SK-N-SH treated with all-trans-retinoic acid at 6 μM for 48 hours (cell line): ENCODE measurements at regions not wholly inside any gene's neighbourhood (a gene's known extent, or its start where the extent isn't known, plus 50 kb on each side); places are given as distances from the start of the nearest gene placed in this dataset.

Source experiments
- ATAC-seq: fragments of 200-7000 bp; cut with Tn5 transposase; 3 replicates; pipeline ENCODE4 v1.9.1; 2020; ENCODE audit warnings: mild to moderate bottlenecking, moderate library complexity
- ARNTL ChIP-seq: fragments of 450-650 bp; formaldehyde crosslinking; IDR thresholded peaks from 2 replicates; pipeline ENCODE4 v1.5.0; 2020; ENCODE audit warnings: low read depth, mild to moderate bottlenecking, moderate library complexity, borderline replicate concordance
- BACH2 ChIP-seq: fragments of 250-450 bp; sonication (Bioruptor Pico); IDR thresholded peaks from 2 replicates; pipeline ENCODE4 v1.9.0; 2021; ENCODE audit warnings: mild to moderate bottlenecking, borderline replicate concordance
- CSDC2 ChIP-seq: fragments of 250-450 bp; sonication (Bioruptor Pico); IDR thresholded peaks from 2 replicates; pipeline ENCODE4 v1.5.0; 2020; ENCODE audit warnings: mild to moderate bottlenecking, moderate library complexity
- CSRNP3 ChIP-seq: fragments of 250-450 bp; sonication (Bioruptor Pico); IDR thresholded peaks from 2 replicates; pipeline ENCODE4 v1.5.1; 2021; ENCODE audit warnings: mild to moderate bottlenecking, moderate library complexity
- ESRRG ChIP-seq: fragments of 250-450 bp; sonication (Bioruptor Pico); IDR thresholded peaks from 2 replicates; pipeline ENCODE4 v1.6.1; 2021; ENCODE audit warnings: mild to moderate bottlenecking
- GLIS3 ChIP-seq: fragments of 250-450 bp; sonication (Bioruptor Pico); IDR thresholded peaks from 2 replicates; pipeline ENCODE4 v1.5.0; 2020; ENCODE audit warnings: mild to moderate bottlenecking, moderate library complexity
- ISL1 ChIP-seq: fragments of 250-450 bp; sonication (Bioruptor Pico); IDR thresholded peaks from 2 replicates; pipeline ENCODE4 v2.1.2; 2022; ENCODE audit warnings: mild to moderate bottlenecking, moderate library complexity
- OSR1 ChIP-seq: fragments of 250-450 bp; sonication (Bioruptor Pico); IDR thresholded peaks from 2 replicates; pipeline ENCODE4 v1.8.0; 2022; ENCODE audit warnings: moderate library complexity, mild to moderate bottlenecking, inconsistent platforms
- PPARA ChIP-seq: fragments of 250-450 bp; sonication (Bioruptor Pico); IDR thresholded peaks from 2 replicates; pipeline ENCODE4 v1.5.0; 2020; ENCODE audit warnings: mild to moderate bottlenecking, borderline replicate concordance
- RARB ChIP-seq: fragments of 250-450 bp; sonication (Bioruptor Pico); IDR thresholded peaks from 2 replicates; pipeline ENCODE4 v1.8.0; 2021; ENCODE audit warnings: mild to moderate bottlenecking, moderate library complexity
- SNAI2 ChIP-seq: fragments of 250-450 bp; sonication (Bioruptor Pico); IDR thresholded peaks from 2 replicates; pipeline ENCODE4 v1.5.0; 2020; ENCODE audit warnings: mild to moderate bottlenecking, moderate library complexity
- TCF4 ChIP-seq: fragments of 250-450 bp; sonication (Bioruptor Pico); IDR thresholded peaks from 2 replicates; pipeline ENCODE4 v1.8.0; 2021; ENCODE audit warnings: mild to moderate bottlenecking, moderate library complexity, borderline replicate concordance
- TOX ChIP-seq: fragments of 250-450 bp; sonication (Bioruptor Pico); IDR thresholded peaks from 2 replicates; pipeline ENCODE4 v1.8.0; 2021; ENCODE audit warnings: mild to moderate bottlenecking, moderate library complexity, borderline replicate concordance
- TSHZ2 ChIP-seq: fragments of 250-450 bp; sonication (Bioruptor Pico); IDR thresholded peaks from 2 replicates; pipeline ENCODE4 v1.5.0; 2020; ENCODE audit warnings: mild to moderate bottlenecking, moderate library complexity
- ZFP3 ChIP-seq: fragments of 250-450 bp; sonication (Bioruptor Pico); IDR thresholded peaks from 2 replicates; pipeline ENCODE4 v1.5.0; 2020; ENCODE audit warnings: mild to moderate bottlenecking, moderate library complexity
- ZFP30 ChIP-seq: fragments of 450-650 bp; formaldehyde crosslinking; IDR thresholded peaks from 2 replicates; pipeline ENCODE4 v1.5.0; 2022; ENCODE audit warnings: mild to moderate bottlenecking, moderate library complexity
- ZNF70 ChIP-seq: fragments of 450-650 bp; formaldehyde crosslinking; IDR thresholded peaks from 2 replicates; pipeline ENCODE4 v1.5.0; 2020; ENCODE audit warnings: mild to moderate bottlenecking, moderate library complexity
- ZNF8 ChIP-seq: fragments of 450-650 bp; formaldehyde crosslinking; IDR thresholded peaks from 2 replicates; pipeline ENCODE4 v1.5.0; 2020; ENCODE audit warnings: mild to moderate bottlenecking, moderate library complexity
- TF ChIP-seq, protein P1 (sequence below): fragments of 250-450 bp; sonication (Bioruptor Pico); IDR thresholded peaks from 2 replicates; pipeline ENCODE4 v1.8.0; 2021; ENCODE audit warnings: low read depth, mild to moderate bottlenecking, moderate library complexity, borderline replicate concordance
- TF ChIP-seq, protein P2 (sequence below): fragments of 250-450 bp; sonication (Bioruptor Pico); IDR thresholded peaks from 2 replicates; pipeline ENCODE4 v1.8.0; 2020; ENCODE audit warnings: mild to moderate bottlenecking, moderate library complexity, borderline replicate concordance
- TF ChIP-seq, protein P3 (sequence below): fragments of 250-450 bp; sonication (Bioruptor Pico); IDR thresholded peaks from 2 replicates; pipeline ENCODE4 v1.5.1; 2020; ENCODE audit warnings: low read depth, mild to moderate bottlenecking, moderate library complexity

- ATAC-seq, result no peak
- TF ChIP-seq RARB (CRISPR knock-in tag), result no peak
- no peak for TF ChIP-seq ZNF8 (CRISPR knock-in tag)
- no peak for TF ChIP-seq ZNF70 (CRISPR knock-in tag)
- TF ChIP-seq, protein P1, sequence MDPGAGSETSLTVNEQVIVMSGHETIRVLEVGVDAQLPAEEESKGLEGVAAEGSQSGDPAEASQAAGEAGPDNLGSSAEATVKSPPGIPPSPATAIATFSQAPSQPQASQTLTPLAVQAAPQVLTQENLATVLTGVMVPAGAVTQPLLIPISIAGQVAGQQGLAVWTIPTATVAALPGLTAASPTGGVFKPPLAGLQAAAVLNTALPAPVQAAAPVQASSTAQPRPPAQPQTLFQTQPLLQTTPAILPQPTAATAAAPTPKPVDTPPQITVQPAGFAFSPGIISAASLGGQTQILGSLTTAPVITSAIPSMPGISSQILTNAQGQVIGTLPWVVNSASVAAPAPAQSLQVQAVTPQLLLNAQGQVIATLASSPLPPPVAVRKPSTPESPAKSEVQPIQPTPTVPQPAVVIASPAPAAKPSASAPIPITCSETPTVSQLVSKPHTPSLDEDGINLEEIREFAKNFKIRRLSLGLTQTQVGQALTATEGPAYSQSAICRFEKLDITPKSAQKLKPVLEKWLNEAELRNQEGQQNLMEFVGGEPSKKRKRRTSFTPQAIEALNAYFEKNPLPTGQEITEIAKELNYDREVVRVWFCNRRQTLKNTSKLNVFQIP (CRISPR knock-in tag), result no peak
- no peak for TF ChIP-seq PPARA (CRISPR knock-in tag)
- TF ChIP-seq, protein P2, sequence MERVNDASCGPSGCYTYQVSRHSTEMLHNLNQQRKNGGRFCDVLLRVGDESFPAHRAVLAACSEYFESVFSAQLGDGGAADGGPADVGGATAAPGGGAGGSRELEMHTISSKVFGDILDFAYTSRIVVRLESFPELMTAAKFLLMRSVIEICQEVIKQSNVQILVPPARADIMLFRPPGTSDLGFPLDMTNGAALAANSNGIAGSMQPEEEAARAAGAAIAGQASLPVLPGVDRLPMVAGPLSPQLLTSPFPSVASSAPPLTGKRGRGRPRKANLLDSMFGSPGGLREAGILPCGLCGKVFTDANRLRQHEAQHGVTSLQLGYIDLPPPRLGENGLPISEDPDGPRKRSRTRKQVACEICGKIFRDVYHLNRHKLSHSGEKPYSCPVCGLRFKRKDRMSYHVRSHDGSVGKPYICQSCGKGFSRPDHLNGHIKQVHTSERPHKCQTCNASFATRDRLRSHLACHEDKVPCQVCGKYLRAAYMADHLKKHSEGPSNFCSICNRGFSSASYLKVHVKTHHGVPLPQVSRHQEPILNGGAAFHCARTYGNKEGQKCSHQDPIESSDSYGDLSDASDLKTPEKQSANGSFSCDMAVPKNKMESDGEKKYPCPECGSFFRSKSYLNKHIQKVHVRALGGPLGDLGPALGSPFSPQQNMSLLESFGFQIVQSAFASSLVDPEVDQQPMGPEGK (CRISPR knock-in tag), result no peak
- TF ChIP-seq ESRRG, result no peak
- no peak for TF ChIP-seq GLIS3 (CRISPR knock-in tag)
- no peak for TF ChIP-seq ARNTL (CRISPR knock-in tag)
- TF ChIP-seq, protein P3, sequence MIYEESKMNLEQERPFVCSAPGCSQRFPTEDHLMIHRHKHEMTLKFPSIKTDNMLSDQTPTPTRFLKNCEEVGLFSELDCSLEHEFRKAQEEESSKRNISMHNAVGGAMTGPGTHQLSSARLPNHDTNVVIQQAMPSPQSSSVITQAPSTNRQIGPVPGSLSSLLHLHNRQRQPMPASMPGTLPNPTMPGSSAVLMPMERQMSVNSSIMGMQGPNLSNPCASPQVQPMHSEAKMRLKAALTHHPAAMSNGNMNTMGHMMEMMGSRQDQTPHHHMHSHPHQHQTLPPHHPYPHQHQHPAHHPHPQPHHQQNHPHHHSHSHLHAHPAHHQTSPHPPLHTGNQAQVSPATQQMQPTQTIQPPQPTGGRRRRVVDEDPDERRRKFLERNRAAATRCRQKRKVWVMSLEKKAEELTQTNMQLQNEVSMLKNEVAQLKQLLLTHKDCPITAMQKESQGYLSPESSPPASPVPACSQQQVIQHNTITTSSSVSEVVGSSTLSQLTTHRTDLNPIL (CRISPR knock-in tag), result no peak
- TF ChIP-seq ZFP30, result no peak
Measured at GRCh38 chr2:219918254-219918653, 290.8 kb downstream of the SLC4A3 start.

DNA sequence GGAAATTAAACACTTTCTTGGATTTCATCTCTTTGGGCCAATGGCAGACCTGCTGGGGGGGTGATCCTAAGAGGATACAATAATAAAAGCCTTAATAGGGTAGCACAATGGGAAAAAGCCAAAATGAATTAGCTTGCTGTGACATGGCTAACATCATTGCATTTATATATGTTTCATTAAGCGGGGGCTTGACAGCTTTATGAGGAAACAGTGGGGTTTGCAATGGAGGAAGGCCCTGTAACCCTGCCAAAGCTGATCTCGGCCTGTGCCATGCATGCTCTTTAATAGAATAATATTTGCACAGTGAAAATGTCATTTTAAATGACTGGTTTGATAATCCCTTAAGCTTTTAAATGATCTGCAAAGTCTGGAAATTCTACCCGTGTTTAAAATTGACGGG is 291.5 kb downstream of the SLC4A3 start:
- TF ChIP-seq, protein P2 (CRISPR knock-in tag), result no peak
- no peak for TF ChIP-seq OSR1 (CRISPR knock-in tag)
- no peak for TF ChIP-seq TSHZ2
- no peak for TF ChIP-seq GLIS3 (CRISPR knock-in tag)
- no peak for TF ChIP-seq ISL1 (CRISPR knock-in tag)
- no peak for TF ChIP-seq SNAI2 (CRISPR knock-in tag)
- TF ChIP-seq ZFP30, result no peak
- no peak for TF ChIP-seq ZFP3
- no peak for TF ChIP-seq ARNTL (CRISPR knock-in tag)
- no peak for ATAC-seq

DNA sequence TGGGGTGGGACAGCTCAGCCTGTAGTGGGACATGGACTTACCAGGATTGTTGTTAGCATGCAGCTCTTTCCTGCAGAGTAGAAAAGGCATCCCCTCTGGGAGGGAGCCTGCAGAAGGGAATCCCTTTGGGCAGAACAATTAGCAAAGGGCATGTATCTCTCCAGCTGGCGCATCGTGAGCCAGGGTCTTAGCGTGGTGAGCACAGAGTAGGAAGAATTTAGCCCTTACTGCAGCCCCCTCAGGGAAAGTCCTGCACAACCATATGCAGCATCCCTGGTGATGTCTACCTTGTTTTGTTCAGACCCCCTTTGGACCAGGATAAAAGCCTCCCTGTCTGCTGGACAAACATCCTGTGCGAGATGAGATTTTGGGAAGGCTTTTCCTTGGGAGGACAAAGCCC is 292.1 kb downstream of the SLC4A3 start:
- no peak for TF ChIP-seq CSDC2 (CRISPR knock-in tag)
- no peak for TF ChIP-seq OSR1 (CRISPR knock-in tag)
- no peak for TF ChIP-seq ESRRG
- no peak for TF ChIP-seq GLIS3 (CRISPR knock-in tag)
- TF ChIP-seq TOX, result no peak
- no peak for TF ChIP-seq RARB (CRISPR knock-in tag)
- no peak for TF ChIP-seq ISL1 (CRISPR knock-in tag)
- TF ChIP-seq TCF4 (CRISPR knock-in tag), result no peak
- no peak for ATAC-seq

DNA sequence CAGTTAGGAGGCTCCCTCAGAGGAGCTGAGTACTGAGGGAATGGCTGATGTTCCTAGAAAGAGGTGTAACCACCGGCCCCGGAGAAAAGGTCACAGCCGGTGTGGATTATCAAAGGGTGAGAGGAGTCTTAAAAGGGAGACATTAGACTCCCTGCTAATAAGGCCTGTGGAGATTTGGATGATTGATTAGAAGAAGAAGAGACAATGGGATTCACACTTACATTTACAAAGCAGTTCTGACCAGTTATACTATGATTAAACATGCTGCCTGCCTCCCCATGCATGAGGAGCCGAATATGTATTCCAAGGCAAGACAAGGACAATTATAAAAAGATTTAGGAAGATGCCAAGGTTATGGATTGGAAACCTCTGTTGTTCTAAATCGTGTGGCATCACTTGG is 302.4 kb downstream of the SLC4A3 start:
- ATAC-seq, result no peak
- TF ChIP-seq ISL1 (CRISPR knock-in tag), result no peak
- no peak for TF ChIP-seq GLIS3 (CRISPR knock-in tag)
- TF ChIP-seq OSR1 (CRISPR knock-in tag), result no peak
- no peak for TF ChIP-seq ESRRG
- TF ChIP-seq BACH2, result no peak
- no peak for TF ChIP-seq CSRNP3 (CRISPR knock-in tag)
- TF ChIP-seq, protein P2 (CRISPR knock-in tag), result no peak
- TF ChIP-seq, protein P1 (CRISPR knock-in tag), result no peak
- no peak for TF ChIP-seq ZNF8 (CRISPR knock-in tag)
- no peak for TF ChIP-seq ZFP30
- TF ChIP-seq TCF4 (CRISPR knock-in tag), result no peak
- TF ChIP-seq PPARA (CRISPR knock-in tag), result no peak
